Natural killer cell (primary cell): ENCODE measurements at regions not wholly inside any gene's neighbourhood (a gene's known extent, or its start where the extent isn't known, plus 50 kb on each side); places are given as distances from the start of the nearest gene placed in this dataset.

Experiments
- ATAC-seq, 3 donors: fragments of 150-1000 bp in 2 of 3; fragments of 200-7000 bp in 1 of 3; cut with Tn5 transposase; 1 replicate in 1 of 3; 2 replicates in 2 of 3; pipeline ENCODE4 v1.10.0; 2021; ENCODE audit warnings: mild to moderate bottlenecking in 2 of 3, moderate library complexity in 2 of 3
- DNase-seq, 2 donors: peaks; one replicate each; pipeline versions ENCODE4 v3.0.0 to v3.0.0-alpha.2; 2013 to 2021; ENCODE audit warnings: mixed read lengths in 1 of 2
- H3K27ac ChIP-seq: one replicate; pipeline ENCODE4 v1.5.1; 2013; ENCODE audit warnings: mild to moderate bottlenecking, low read length
- H3K27me3 ChIP-seq: one replicate; pipeline ENCODE4 v1.6.1; 2013; ENCODE audit warnings: low read length; ENCODE audit not compliant: control insufficient read depth, insufficient read depth
- H3K36me3 ChIP-seq: one replicate; pipeline ENCODE4 v1.6.1; 2013; ENCODE audit warnings: low read length; ENCODE audit not compliant: control insufficient read depth, insufficient read depth
- H3K4me1 ChIP-seq: one replicate; pipeline ENCODE4 v1.6.1; 2013; ENCODE audit warnings: low read length; ENCODE audit not compliant: control insufficient read depth, insufficient read depth
- H3K4me3 ChIP-seq: one replicate; pipeline ENCODE4 v1.5.1; 2013; ENCODE audit warnings: low read length
- H3K9me3 ChIP-seq: one replicate; pipeline ENCODE4 v1.6.1; 2013; ENCODE audit warnings: low read length; ENCODE audit not compliant: control insufficient read depth, insufficient read depth
- H3K27ac Mint-ChIP-seq, 2 donors: one replicate each; pipeline ENCODE4 v1.8.0; 2022; ENCODE audit warnings: mild to moderate bottlenecking in 2 of 2, mixed read lengths in 2 of 2, moderate library complexity in 1 of 2
- H3K27me3 Mint-ChIP-seq, 2 donors: one replicate each; pipeline ENCODE4 v1.8.0; 2022; ENCODE audit warnings: low read depth in 2 of 2, mixed read lengths in 2 of 2
- H3K36me3 Mint-ChIP-seq: one replicate; pipeline ENCODE4 v1.8.0; 2022; ENCODE audit warnings: mixed read lengths
- H3K4me1 Mint-ChIP-seq, 2 donors: one replicate each; pipeline ENCODE4 v1.8.0; 2022; ENCODE audit warnings: mixed read lengths in 2 of 2
- H3K4me3 Mint-ChIP-seq: one replicate; pipeline ENCODE4 v1.8.0; 2022; ENCODE audit warnings: mild to moderate bottlenecking, moderate library complexity, mixed read lengths
- H3K9me3 Mint-ChIP-seq, 2 donors: one replicate each; pipeline ENCODE4 v1.8.0; 2022; ENCODE audit warnings: mixed read lengths in 2 of 2
- WGBS: methylation state at CpG from one replicate; pipeline ENCODE4 v1.1.7; 2013; ENCODE audit warnings: missing lambda C conversion rate; ENCODE audit not compliant: insufficient coverage; 5-methylcytosine and 5-hydroxymethylcytosine counted together
- intact Hi-C: fragments of 100-400 bp; cut with micrococcal nuclease; formaldehyde crosslinking; loops from one replicate; pipeline ENCODE4 v1.14.2; 2022
- TF ChIP-seq, protein P1 (sequence below): fragments of 200-600 bp; IDR thresholded peaks from one replicate; pipeline ENCODE4 v1.8.0; 2022; ENCODE audit warnings: antibody characterized with exemption

DNA sequence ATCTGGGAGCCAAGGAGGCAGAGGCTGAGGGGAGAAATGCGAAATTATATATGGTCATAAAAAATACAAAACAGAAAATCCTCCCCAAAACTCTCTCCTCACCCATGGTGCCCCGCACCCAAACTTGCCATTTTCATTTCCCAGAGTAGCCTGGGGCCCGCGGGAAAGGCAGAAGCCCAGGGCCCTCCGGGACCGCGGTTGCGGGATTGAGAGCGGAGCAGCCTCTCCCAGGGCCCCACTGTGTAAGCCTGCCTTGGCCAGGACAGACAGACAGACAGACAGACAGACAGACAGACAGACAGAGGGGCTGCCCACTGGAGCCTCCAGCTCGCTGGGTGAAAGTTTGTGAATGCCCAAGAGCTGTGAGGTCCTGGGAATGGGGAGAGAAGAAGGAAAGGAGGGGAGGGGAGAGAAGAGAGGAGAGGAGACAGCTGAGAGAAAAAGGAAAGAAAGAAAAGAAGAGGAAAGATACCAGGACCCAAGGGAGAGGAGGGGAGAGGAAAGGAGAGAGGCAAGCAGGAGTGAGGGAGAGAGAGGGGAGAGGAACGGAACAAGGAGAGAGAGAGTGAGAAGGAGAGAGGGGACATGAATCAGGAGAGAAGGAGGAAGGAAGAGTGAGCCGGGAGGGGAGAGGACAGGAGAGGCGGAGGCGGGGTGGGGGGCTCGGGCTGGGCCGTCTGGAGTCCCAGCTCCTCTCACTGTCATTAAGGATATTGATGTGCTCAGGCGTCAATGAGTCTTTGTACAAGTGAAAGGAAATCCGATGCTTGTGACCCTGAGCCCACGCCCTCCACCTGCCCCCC, 69.3 kb upstream of the CASZ1 start:
- Mint-ChIP-seq H3K9me3 (no peaks in the 10 kb centered on the region), H3K36me3 (no peaks in the 10 kb centered on the region), H3K27me3 (peaks cover 46 to 53% of the 10 kb centered on the region in 2 donors), H3K27ac (no peak overlapping the region), H3K4me3 (peak overlapping the region; percentile 38), H3K4me1 (peaks cover 5 to 16% of the 10 kb centered on the region in 2 donors)
- TF ChIP-seq, protein P1, sequence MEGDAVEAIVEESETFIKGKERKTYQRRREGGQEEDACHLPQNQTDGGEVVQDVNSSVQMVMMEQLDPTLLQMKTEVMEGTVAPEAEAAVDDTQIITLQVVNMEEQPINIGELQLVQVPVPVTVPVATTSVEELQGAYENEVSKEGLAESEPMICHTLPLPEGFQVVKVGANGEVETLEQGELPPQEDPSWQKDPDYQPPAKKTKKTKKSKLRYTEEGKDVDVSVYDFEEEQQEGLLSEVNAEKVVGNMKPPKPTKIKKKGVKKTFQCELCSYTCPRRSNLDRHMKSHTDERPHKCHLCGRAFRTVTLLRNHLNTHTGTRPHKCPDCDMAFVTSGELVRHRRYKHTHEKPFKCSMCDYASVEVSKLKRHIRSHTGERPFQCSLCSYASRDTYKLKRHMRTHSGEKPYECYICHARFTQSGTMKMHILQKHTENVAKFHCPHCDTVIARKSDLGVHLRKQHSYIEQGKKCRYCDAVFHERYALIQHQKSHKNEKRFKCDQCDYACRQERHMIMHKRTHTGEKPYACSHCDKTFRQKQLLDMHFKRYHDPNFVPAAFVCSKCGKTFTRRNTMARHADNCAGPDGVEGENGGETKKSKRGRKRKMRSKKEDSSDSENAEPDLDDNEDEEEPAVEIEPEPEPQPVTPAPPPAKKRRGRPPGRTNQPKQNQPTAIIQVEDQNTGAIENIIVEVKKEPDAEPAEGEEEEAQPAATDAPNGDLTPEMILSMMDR: no peak
- H3K4me3 ChIP-seq: no peak overlapping the region
- ATAC-seq (no peak), DNase-seq (no peak)
- H3K4me1 ChIP-seq: peaks cover 13% of the 10 kb centered on the region
- no peak overlapping the region for H3K27ac ChIP-seq
- no peaks in the 10 kb centered on the region for H3K9me3 ChIP-seq
- intact Hi-C loops: loop anchor here (2.0 to 5.0 kb wide), 3 partner anchors 47 to 371 kb away; no protein-coding TSS in a partner anchor
- peaks cover 32% of the 10 kb centered on the region for H3K27me3 ChIP-seq
- WGBS: 43% methylated on average over 15 of the region's 19 CpGs
- H3K36me3 ChIP-seq: no peaks in the 10 kb centered on the region

- Histone ChIP-seq H3K4me3 (no peak overlapping the region), H3K9me3 (no peaks in the 10 kb centered on the region), H3K27ac (no peak overlapping the region), H3K27me3 (peaks cover 32% of the 10 kb centered on the region), H3K4me1 (peaks cover 13% of the 10 kb centered on the region), H3K36me3 (no peaks in the 10 kb centered on the region)
- TF ChIP-seq, protein P1: no peak
- Mint-ChIP-seq H3K27me3 (peaks cover 48 to 55% of the 10 kb centered on the region in 2 donors), H3K4me3 (peak overlapping the region; percentile 50), H3K36me3 (no peaks in the 10 kb centered on the region), H3K9me3 (no peaks in the 10 kb centered on the region), H3K27ac (no peak overlapping the region), H3K4me1 (peaks cover 5 to 16% of the 10 kb centered on the region in 2 donors)
- DNase-seq (peak in 1 of 2 donors; percentile 46), ATAC-seq (peak; percentile 28 to 57 (median 51))
- intact Hi-C loops: loop anchor here (1.0 to 5.0 kb wide), 5 partner anchors 46 to 436 kb away; partner anchors contain the start of gene CENPS
- WGBS: 5% methylated on average over 28 of the region's 31 CpGs
These were observed 70.1 kb upstream of the CASZ1 start for GRCh38 chr1:10866321-10867093.

GRCh38 chr1:10867138-10867721, 70.8 kb upstream of the CASZ1 start:
- intact Hi-C loops: loop anchor here (1.0 to 5.0 kb wide), 5 partner anchors 45 to 437 kb away; partner anchors contain the start of gene CENPS
- H3K4me3 Mint-ChIP-seq: peak overlapping the region; percentile 61
- Histone ChIP-seq H3K4me3 (no peak overlapping the region), H3K4me1 (peaks cover 13% of the 10 kb centered on the region), H3K9me3 (no peaks in the 10 kb centered on the region), H3K27ac (no peak overlapping the region), H3K36me3 (no peaks in the 10 kb centered on the region), H3K27me3 (peaks cover 32% of the 10 kb centered on the region)
- no peak overlapping the region for H3K27ac Mint-ChIP-seq
- H3K9me3 Mint-ChIP-seq: no peaks in the 10 kb centered on the region
- DNase-seq (peak; percentile 75 to 77), ATAC-seq (peak; percentile 79 to 95 (median 92))
- TF ChIP-seq, protein P1: peak; percentile 86
- no peaks in the 10 kb centered on the region for H3K36me3 Mint-ChIP-seq
- 2% methylated on average over 54 of the region's 54 CpGs for WGBS
- peaks cover 48 to 56% of the 10 kb centered on the region in 2 donors for H3K27me3 Mint-ChIP-seq
- H3K4me1 Mint-ChIP-seq: peaks cover 5 to 16% of the 10 kb centered on the region in 2 donors
